ENCODE measurements at regions not wholly inside any gene's neighbourhood (a gene's known extent, or its start where the extent isn't known, plus 50 kb on each side); places are given as distances from the start of the nearest gene placed in this dataset.
A peak's percentile ranks its signal among the peaks of the same experiment; 100 is the strongest.
"Not testable (repeated sequence)": the region's sequence is repeated elsewhere in the genome, so short reads cannot be mapped to it uniquely, and the experiment has no call there.

DNA sequence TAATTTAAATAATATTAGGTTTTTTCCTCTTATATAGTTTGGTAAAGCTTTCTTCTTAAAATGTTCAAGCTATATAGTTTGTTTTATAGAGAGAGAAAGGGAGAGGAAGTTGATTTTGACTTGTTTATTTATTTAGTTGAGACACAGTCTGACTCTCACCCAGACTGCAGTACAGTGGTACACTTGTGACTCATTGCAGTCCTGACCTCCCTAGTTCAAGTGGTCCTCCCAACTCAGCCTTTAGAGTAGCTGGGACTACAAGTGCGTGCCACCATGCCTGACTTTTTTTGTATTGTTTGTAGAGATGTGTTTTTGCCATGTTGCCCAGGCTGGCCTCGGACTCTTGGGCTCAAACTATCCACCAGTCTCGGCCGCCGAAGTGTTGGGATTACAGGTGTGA, 187.4 kb upstream of the TGIF2LY start:
- DNase-seq = not testable (repeated sequence)

DNA sequence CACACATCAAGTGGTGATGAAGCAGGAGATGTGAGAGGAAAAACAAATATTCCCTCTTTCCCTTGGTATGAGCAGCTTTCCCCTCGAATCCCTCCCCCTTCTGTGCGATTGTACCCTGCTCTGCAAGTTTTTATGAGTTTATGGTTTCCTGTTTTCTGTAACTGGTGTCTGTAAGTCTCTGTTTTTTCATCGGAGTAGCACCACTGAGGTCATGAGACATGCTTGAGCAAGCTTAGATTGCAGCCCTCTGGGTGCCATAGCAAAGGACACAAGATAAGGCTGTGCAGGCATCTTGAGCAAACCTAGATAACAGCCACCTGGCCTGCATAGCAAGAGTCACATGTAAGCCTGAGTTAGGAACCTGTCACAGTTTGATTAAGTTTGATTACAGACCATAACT, 174.6 kb upstream of the TGIF2LY start:
- not testable (repeated sequence) for DNase-seq

DNA sequence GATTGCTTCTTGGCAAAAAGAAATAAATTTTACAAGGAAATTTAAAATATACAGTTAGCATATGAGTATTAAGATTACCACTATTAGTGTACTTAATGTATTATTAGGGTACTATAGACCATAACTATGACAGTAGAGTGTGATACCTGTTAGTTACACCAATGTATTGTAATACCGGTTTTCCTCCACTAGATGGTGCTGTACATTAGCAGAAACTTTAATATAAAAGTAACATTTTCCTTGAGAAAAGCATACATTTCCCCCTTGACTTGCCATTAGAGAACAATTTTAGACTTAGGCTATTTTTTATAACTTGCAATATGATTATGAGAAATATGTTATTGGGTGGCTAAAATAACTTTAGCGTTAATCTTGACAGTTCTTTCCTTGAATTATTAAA, 173.3 kb upstream of the TGIF2LY start:
- DNase-seq = peak; percentile 20

DNA sequence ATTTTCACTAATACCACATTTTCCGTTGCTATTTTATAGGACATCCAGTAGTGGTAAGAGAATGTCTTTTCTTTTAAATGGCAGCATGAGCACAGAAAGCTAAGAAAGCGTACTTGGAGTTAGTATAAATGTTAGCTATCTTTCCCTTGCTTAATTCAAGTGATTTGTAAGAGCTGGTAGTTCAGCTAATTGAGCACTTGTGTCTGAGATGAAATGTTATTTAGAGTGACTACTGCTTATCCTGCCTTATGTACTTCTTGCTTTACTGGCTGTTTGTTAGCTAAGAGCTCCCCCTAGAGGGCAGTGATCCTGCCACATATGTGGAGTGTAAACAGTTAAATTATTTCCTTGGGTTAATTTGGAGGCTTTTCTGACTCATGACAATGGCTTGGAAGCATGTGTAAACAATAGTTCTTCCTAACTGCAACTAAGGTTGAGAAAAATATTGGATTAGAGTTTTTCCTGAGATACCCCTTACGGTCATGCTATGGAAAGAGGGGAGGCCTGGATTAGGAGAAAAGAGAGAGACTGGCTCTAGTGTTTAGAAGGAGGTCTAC, 171.9 kb upstream of the TGIF2LY start:
- DNase-seq = not testable (repeated sequence)

DNA sequence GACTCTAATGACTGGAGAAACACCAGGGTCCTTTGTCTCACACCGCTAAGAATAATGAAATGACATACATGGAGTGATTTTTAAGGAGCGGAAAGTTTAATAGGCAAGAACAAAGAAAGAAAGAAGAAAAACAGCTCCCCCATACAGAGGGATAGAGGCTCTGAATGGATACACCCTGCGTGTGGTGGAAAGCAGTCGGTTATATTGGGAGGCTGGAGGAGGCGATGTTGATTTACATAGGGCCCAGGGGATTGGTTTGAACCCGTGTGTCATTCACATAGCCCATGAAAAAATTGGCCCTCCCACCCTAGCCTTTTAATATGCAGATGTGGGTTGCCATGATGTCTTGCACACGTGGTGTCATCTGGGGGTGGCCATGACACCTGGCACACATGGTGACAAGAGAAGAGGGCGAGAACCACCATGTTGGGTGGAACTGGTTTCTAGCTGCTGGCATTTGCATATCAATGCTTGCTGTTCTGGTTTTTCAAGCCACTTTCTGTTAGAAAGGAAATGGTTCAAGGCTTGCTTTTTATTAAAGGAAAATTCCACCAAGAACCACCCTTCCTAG, 168.5 kb upstream of the TGIF2LY start:
- DNase-seq = not testable (repeated sequence)

Measured in NCI-H69 (cell line).